ENCODE measurements at regions not wholly inside any gene's neighbourhood (a gene's known extent, or its start where the extent isn't known, plus 50 kb on each side); places are given as distances from the start of the nearest gene placed in this dataset.

- Histone ChIP-seq H3K36me3 (ENCODE audit: control insufficient read depth, insufficient read depth, low read length) (no peaks in the 10 kb centered on the region), H3K9me3 (ENCODE audit: control insufficient read depth, insufficient read depth, low read length) (no peaks in the 10 kb centered on the region), H3K27ac (ENCODE audit: low read length) (no peak overlapping the region), H3K4me1 (ENCODE audit: control insufficient read depth, insufficient read depth, low read length) (no peaks in the 10 kb centered on the region), H3K27me3 (ENCODE audit: control insufficient read depth, insufficient read depth, low read length) (no peaks in the 10 kb centered on the region), H3K4me3 (ENCODE audit: low read length) (no peak overlapping the region)
- DNase-seq (ENCODE audit: low read depth, low spot score), result no peak
Measured at GRCh38 chr7:31423994-31424393, 83.5 kb upstream of the NEUROD6 start.

- Histone ChIP-seq H3K27me3 (ENCODE audit: control insufficient read depth, insufficient read depth, low read length) (no peaks in the 10 kb centered on the region), H3K4me3 (ENCODE audit: low read length) (no peak overlapping the region), H3K27ac (ENCODE audit: low read length) (no peak overlapping the region), H3K36me3 (ENCODE audit: control insufficient read depth, insufficient read depth, low read length) (no peaks in the 10 kb centered on the region), H3K4me1 (ENCODE audit: control insufficient read depth, insufficient read depth, low read length) (peaks cover 1% of the 10 kb centered on the region; the same call in 1 of the 2 replicates), H3K9me3 (ENCODE audit: control insufficient read depth, insufficient read depth, low read length) (no peaks in the 10 kb centered on the region)
- no peak for DNase-seq (ENCODE audit: low read depth, low spot score)
Measured at GRCh38 chr7:31432176-31432575, 81.7 kb upstream of the ITPRID1 start.

GRCh38 chr7:31432836-31433340, 81.0 kb upstream of the ITPRID1 start:
- Histone ChIP-seq H3K36me3 (ENCODE audit: control insufficient read depth, insufficient read depth, low read length) (no peaks in the 10 kb centered on the region), H3K27me3 (ENCODE audit: control insufficient read depth, insufficient read depth, low read length) (no peaks in the 10 kb centered on the region), H3K4me1 (ENCODE audit: control insufficient read depth, insufficient read depth, low read length) (peaks cover 1% of the 10 kb centered on the region; the same call in 1 of the 2 replicates), H3K9me3 (ENCODE audit: control insufficient read depth, insufficient read depth, low read length) (no peaks in the 10 kb centered on the region), H3K27ac (ENCODE audit: low read length) (no peak overlapping the region), H3K4me3 (ENCODE audit: low read length) (no peak overlapping the region)
- no peak for DNase-seq (ENCODE audit: low read depth, low spot score)
- no CpG with 5 or more reads among the region's 6 CpGs for WGBS (ENCODE audit: insufficient coverage, insufficient read length)

GRCh38 chr7:31437250-31437865, 76.5 kb upstream of the ITPRID1 start:
- DNase-seq (ENCODE audit: low read depth, low spot score), result no peak
- no peaks in the 10 kb centered on the region for H3K36me3 ChIP-seq (ENCODE audit: control insufficient read depth, insufficient read depth, low read length)
- no CpG with 5 or more reads among the region's 4 CpGs for WGBS (ENCODE audit: insufficient coverage, insufficient read length)
- peaks cover 1% of the 10 kb centered on the region; the same call in 1 of the 2 replicates for H3K4me1 ChIP-seq (ENCODE audit: control insufficient read depth, insufficient read depth, low read length)
- H3K4me3 ChIP-seq (ENCODE audit: low read length), result no peak overlapping the region
- H3K9me3 ChIP-seq (ENCODE audit: control insufficient read depth, insufficient read depth, low read length), result no peaks in the 10 kb centered on the region
- H3K27ac ChIP-seq (ENCODE audit: low read length), result no peak overlapping the region
- H3K27me3 ChIP-seq (ENCODE audit: control insufficient read depth, insufficient read depth, low read length), result no peaks in the 10 kb centered on the region

GRCh38 chr7:31439165-31439564, 74.7 kb upstream of the ITPRID1 start:
- DNase-seq (ENCODE audit: low read depth, low spot score), result no peak
- Histone ChIP-seq H3K27me3 (ENCODE audit: control insufficient read depth, insufficient read depth, low read length) (no peaks in the 10 kb centered on the region), H3K4me3 (ENCODE audit: low read length) (no peak overlapping the region), H3K9me3 (ENCODE audit: control insufficient read depth, insufficient read depth, low read length) (no peaks in the 10 kb centered on the region), H3K27ac (ENCODE audit: low read length) (no peak overlapping the region), H3K4me1 (ENCODE audit: control insufficient read depth, insufficient read depth, low read length) (no peaks in the 10 kb centered on the region), H3K36me3 (ENCODE audit: control insufficient read depth, insufficient read depth, low read length) (no peaks in the 10 kb centered on the region)
- WGBS (ENCODE audit: insufficient coverage, insufficient read length), result no CpG with 5 or more reads among the region's 3 CpGs

- Histone ChIP-seq H3K9me3 (ENCODE audit: control insufficient read depth, insufficient read depth, low read length) (no peaks in the 10 kb centered on the region), H3K4me1 (ENCODE audit: control insufficient read depth, insufficient read depth, low read length) (no peaks in the 10 kb centered on the region), H3K36me3 (ENCODE audit: control insufficient read depth, insufficient read depth, low read length) (no peaks in the 10 kb centered on the region), H3K4me3 (ENCODE audit: low read length) (no peak overlapping the region), H3K27ac (ENCODE audit: low read length) (no peak overlapping the region), H3K27me3 (ENCODE audit: control insufficient read depth, insufficient read depth, low read length) (no peaks in the 10 kb centered on the region)
- no peak for DNase-seq (ENCODE audit: low read depth, low spot score)
- no CpG with 5 or more reads among the region's 3 CpGs for WGBS (ENCODE audit: insufficient coverage, insufficient read length)
Measured at GRCh38 chr7:31440511-31440910, 73.4 kb upstream of the ITPRID1 start.

- H3K4me3 ChIP-seq (ENCODE audit: low read length), result no peak overlapping the region
- no CpG with 5 or more reads among the region's 4 CpGs for WGBS (ENCODE audit: insufficient coverage, insufficient read length)
- H3K27me3 ChIP-seq (ENCODE audit: control insufficient read depth, insufficient read depth, low read length), result no peaks in the 10 kb centered on the region
- no peak for DNase-seq (ENCODE audit: low read depth, low spot score)
- no peak overlapping the region for H3K27ac ChIP-seq (ENCODE audit: low read length)
- no peaks in the 10 kb centered on the region for H3K36me3 ChIP-seq (ENCODE audit: control insufficient read depth, insufficient read depth, low read length)
- H3K4me1 ChIP-seq (ENCODE audit: control insufficient read depth, insufficient read depth, low read length), result no peaks in the 10 kb centered on the region
- no peaks in the 10 kb centered on the region for H3K9me3 ChIP-seq (ENCODE audit: control insufficient read depth, insufficient read depth, low read length)
Measured at GRCh38 chr7:31442626-31443025, 71.3 kb upstream of the ITPRID1 start.

GRCh38 chr7:31443457-31443856, 70.4 kb upstream of the ITPRID1 start:
- peak; percentile 37 for DNase-seq (ENCODE audit: low read depth, low spot score)
- no peaks in the 10 kb centered on the region for H3K36me3 ChIP-seq (ENCODE audit: control insufficient read depth, insufficient read depth, low read length)
- no peaks in the 10 kb centered on the region for H3K27me3 ChIP-seq (ENCODE audit: control insufficient read depth, insufficient read depth, low read length)
- WGBS (ENCODE audit: insufficient coverage, insufficient read length), result no CpG with 5 or more reads among the region's 1 CpG
- no peaks in the 10 kb centered on the region for H3K9me3 ChIP-seq (ENCODE audit: control insufficient read depth, insufficient read depth, low read length)
- no peak overlapping the region for H3K27ac ChIP-seq (ENCODE audit: low read length)
- no peak overlapping the region for H3K4me3 ChIP-seq (ENCODE audit: low read length)
- no peaks in the 10 kb centered on the region for H3K4me1 ChIP-seq (ENCODE audit: control insufficient read depth, insufficient read depth, low read length)

GRCh38 chr7:31444196-31444595, 69.7 kb upstream of the ITPRID1 start:
- no peak for DNase-seq (ENCODE audit: low read depth, low spot score)
- Histone ChIP-seq H3K27me3 (ENCODE audit: control insufficient read depth, insufficient read depth, low read length) (no peaks in the 10 kb centered on the region), H3K4me1 (ENCODE audit: control insufficient read depth, insufficient read depth, low read length) (no peaks in the 10 kb centered on the region), H3K36me3 (ENCODE audit: control insufficient read depth, insufficient read depth, low read length) (no peaks in the 10 kb centered on the region), H3K9me3 (ENCODE audit: control insufficient read depth, insufficient read depth, low read length) (no peaks in the 10 kb centered on the region), H3K27ac (ENCODE audit: low read length) (no peak overlapping the region), H3K4me3 (ENCODE audit: low read length) (no peak overlapping the region)
- no CpG with 5 or more reads among the region's 2 CpGs for WGBS (ENCODE audit: insufficient coverage, insufficient read length)

- no peak overlapping the region for H3K4me3 ChIP-seq (ENCODE audit: low read length)
- no CpG with 5 or more reads among the region's 7 CpGs for WGBS (ENCODE audit: insufficient coverage, insufficient read length)
- H3K27ac ChIP-seq (ENCODE audit: low read length), result no peak overlapping the region
- no peaks in the 10 kb centered on the region for H3K4me1 ChIP-seq (ENCODE audit: control insufficient read depth, insufficient read depth, low read length)
- H3K27me3 ChIP-seq (ENCODE audit: control insufficient read depth, insufficient read depth, low read length), result no peaks in the 10 kb centered on the region
- H3K9me3 ChIP-seq (ENCODE audit: control insufficient read depth, insufficient read depth, low read length), result no peaks in the 10 kb centered on the region
- H3K36me3 ChIP-seq (ENCODE audit: control insufficient read depth, insufficient read depth, low read length), result no peaks in the 10 kb centered on the region
- no peak for DNase-seq (ENCODE audit: low read depth, low spot score)
Measured at GRCh38 chr7:31445686-31446355, 68.1 kb upstream of the ITPRID1 start.

- Histone ChIP-seq H3K27me3 (ENCODE audit: control insufficient read depth, insufficient read depth, low read length) (no peaks in the 10 kb centered on the region), H3K4me3 (ENCODE audit: low read length) (no peak overlapping the region), H3K4me1 (ENCODE audit: control insufficient read depth, insufficient read depth, low read length) (no peaks in the 10 kb centered on the region), H3K36me3 (ENCODE audit: control insufficient read depth, insufficient read depth, low read length) (no peaks in the 10 kb centered on the region), H3K9me3 (ENCODE audit: control insufficient read depth, insufficient read depth, low read length) (no peaks in the 10 kb centered on the region), H3K27ac (ENCODE audit: low read length) (no peak overlapping the region)
- no peak for DNase-seq (ENCODE audit: low read depth, low spot score)
- no CpG with 5 or more reads among the region's 1 CpG for WGBS (ENCODE audit: insufficient coverage, insufficient read length)
Measured at GRCh38 chr7:31448649-31449048, 65.2 kb upstream of the ITPRID1 start.
